ENCODE measurements at regions not wholly inside any gene's neighbourhood (a gene's known extent, or its start where the extent isn't known, plus 50 kb on each side); places are given as distances from the start of the nearest gene placed in this dataset.

GRCh38 chr5:104764197-104764596, 1201.6 kb upstream of the NUDT12 start:
- WGBS (ENCODE audit: low lambda C conversion rate), result 90% methylated on average over 2 of the region's 2 CpGs
- H3K4me1 ChIP-seq (ENCODE audit: control insufficient read depth in 1 of 2, insufficient read depth in 2 of 2, low read depth in 1 of 2, low read length in 1 of 2), result no peaks in the 10 kb centered on the region; a peak in 1 of 4 replicates
- CTCF ChIA-PET, result no interaction called here

GRCh38 chr5:104763216-104763615, 1200.6 kb upstream of the NUDT12 start:
- Histone ChIP-seq H3K9ac (no peak overlapping the region), H3K4me1 (ENCODE audit: control insufficient read depth in 1 of 2, insufficient read depth in 2 of 2, low read depth in 1 of 2, low read length in 1 of 2) (no peaks in the 10 kb centered on the region; a peak in 1 of 4 replicates), H3K36me3 (replicated peaks in 1 of 2; ENCODE audit: control insufficient read depth in 1 of 2, insufficient read depth in 2 of 2, low read length in 1 of 2) (no peaks in the 10 kb centered on the region), H3K9me2 (no peaks in the 10 kb centered on the region), H2AFZ (ENCODE audit: low read depth) (peak overlapping the region; percentile 33; the same call in 1 of the 2 replicates), H4K20me1 (ENCODE audit: insufficient read depth) (no peaks in the 10 kb centered on the region), H3K4me2 (no peak overlapping the region), H3F3A (replicated peaks; ENCODE audit: insufficient read depth) (no peaks in the 10 kb centered on the region), H3K9me3 (no peaks in the 10 kb centered on the region), H3K4me3 (ENCODE audit: low read depth in 2 of 2, low read length in 1 of 2) (no peak overlapping the region), H3K27ac (ENCODE audit: low read depth in 2 of 2, low read length in 1 of 2) (peak overlapping the region in 1 of 2 experiments; percentile 61; a peak in 1 of 4 replicates), H3K79me2 (ENCODE audit: insufficient read depth) (no peaks in the 10 kb centered on the region), H3K27me3 (ENCODE audit: insufficient read depth) (no peaks in the 10 kb centered on the region)
- ChIA-PET CTCF (no interaction called here), POLR2A (no interaction called here)
- 36% methylated on average over 1 of the region's 1 CpG for WGBS (ENCODE audit: low lambda C conversion rate)
- TF ChIP-seq SIN3A (IDR thresholded peaks at IDR 0.05; ENCODE audit: borderline replicate concordance, low read depth, low read length) (no peak), MXI1 (IDR thresholded peaks at IDR 0.05; ENCODE audit: low read depth, low read length) (no peak), RAD21 (IDR thresholded peaks at IDR 0.05; ENCODE audit: low read length) (no peak), USF2 (IDR thresholded peaks at IDR 0.05; ENCODE audit: borderline replicate concordance, low read depth, low read length) (no peak)
- DNase-seq, result no peak

More at GRCh38 chr5:104764197-104764596, 1201.6 kb upstream of the NUDT12 start:
- Histone ChIP-seq H4K20me1 (ENCODE audit: insufficient read depth) (no peaks in the 10 kb centered on the region), H3K4me2 (no peak overlapping the region), H3K79me2 (ENCODE audit: insufficient read depth) (no peaks in the 10 kb centered on the region), H3K36me3 (replicated peaks in 1 of 2; ENCODE audit: control insufficient read depth in 1 of 2, insufficient read depth in 2 of 2, low read length in 1 of 2) (no peaks in the 10 kb centered on the region), H3K9me2 (no peaks in the 10 kb centered on the region), H3K9me3 (no peaks in the 10 kb centered on the region), H3F3A (replicated peaks; ENCODE audit: insufficient read depth) (no peaks in the 10 kb centered on the region), H3K4me3 (ENCODE audit: low read depth in 2 of 2, low read length in 1 of 2) (no peak overlapping the region), H3K9ac (no peak overlapping the region), H2AFZ (ENCODE audit: low read depth) (no peak overlapping the region), H3K27me3 (ENCODE audit: insufficient read depth) (no peaks in the 10 kb centered on the region), H3K27ac (ENCODE audit: low read depth in 2 of 2, low read length in 1 of 2) (no peak overlapping the region)
- POLR2A ChIA-PET, result no interaction called here
- DNase-seq, result no peak
- TF ChIP-seq RAD21 (IDR thresholded peaks at IDR 0.05; ENCODE audit: low read length) (no peak), SIN3A (IDR thresholded peaks at IDR 0.05; ENCODE audit: borderline replicate concordance, low read depth, low read length) (no peak), GATA2 (CRISPR knock-in tag; IDR thresholded peaks at IDR 0.05) (no peak), EP300 (IDR thresholded peaks at IDR 0.05; ENCODE audit: borderline replicate concordance in 1 of 2, low read depth in 1 of 2, low read length in 1 of 2) (no peak), IRF3 (IDR thresholded peaks at IDR 0.05; ENCODE audit: low read depth, low read length) (no peak), FOSL2 (IDR thresholded peaks at IDR 0.05; ENCODE audit: borderline replicate concordance, low read depth) (no peak), FOXM1 (IDR thresholded peaks at IDR 0.05; ENCODE audit: low read depth) (no peak)

- CTCF ChIA-PET, result no interaction called here
- WGBS (ENCODE audit: low lambda C conversion rate), result 93% methylated on average over 1 of the region's 1 CpG
- TF ChIP-seq RCOR1 (IDR thresholded peaks at IDR 0.05; ENCODE audit: low read length) (no peak), ZBTB33 (IDR thresholded peaks at IDR 0.05; ENCODE audit: borderline replicate concordance, low read depth) (no peak), USF2 (IDR thresholded peaks at IDR 0.05; ENCODE audit: borderline replicate concordance, low read depth, low read length) (no peak), FOXJ3 (CRISPR knock-in tag; IDR thresholded peaks at IDR 0.05) (no peak), EZH2phosphoT487 (IDR thresholded peaks at IDR 0.05; ENCODE audit: borderline replicate concordance, low read depth) (no peak), RXRA (IDR thresholded peaks at IDR 0.05; ENCODE audit: borderline replicate concordance, low read depth) (no peak), NFIC (IDR thresholded peaks at IDR 0.05; ENCODE audit: borderline replicate concordance) (no peak), SIN3A (IDR thresholded peaks at IDR 0.05; ENCODE audit: borderline replicate concordance, low read depth, low read length) (no peak), NRF1 (IDR thresholded peaks at IDR 0.05; ENCODE audit: low read depth, low read length) (no peak), TCF12 (IDR thresholded peaks at IDR 0.05) (no peak), GATA2 (CRISPR knock-in tag; IDR thresholded peaks at IDR 0.05) (no peak)
These were observed 1195.3 kb upstream of the NUDT12 start for GRCh38 chr5:104757915-104758314.

More at GRCh38 chr5:104757915-104758314, 1195.3 kb upstream of the NUDT12 start:
- Histone ChIP-seq H3K4me1 (ENCODE audit: control insufficient read depth in 1 of 2, insufficient read depth in 2 of 2, low read depth in 1 of 2, low read length in 1 of 2) (no peaks in the 10 kb centered on the region; a peak in 1 of 4 replicates), H4K20me1 (ENCODE audit: insufficient read depth) (no peaks in the 10 kb centered on the region), H3K36me3 (replicated peaks in 1 of 2; ENCODE audit: control insufficient read depth in 1 of 2, insufficient read depth in 2 of 2, low read length in 1 of 2) (no peaks in the 10 kb centered on the region), H3K27ac (ENCODE audit: low read depth in 2 of 2, low read length in 1 of 2) (no peak overlapping the region), H3K9me3 (no peaks in the 10 kb centered on the region), H3K9me2 (no peaks in the 10 kb centered on the region), H3K4me2 (no peak overlapping the region), H3K9ac (no peak overlapping the region), H3K4me3 (ENCODE audit: low read depth in 2 of 2, low read length in 1 of 2) (no peak overlapping the region), H2AFZ (ENCODE audit: low read depth) (no peak overlapping the region), H3F3A (replicated peaks; ENCODE audit: insufficient read depth) (no peaks in the 10 kb centered on the region), H3K27me3 (ENCODE audit: insufficient read depth) (no peaks in the 10 kb centered on the region), H3K79me2 (ENCODE audit: insufficient read depth) (no peaks in the 10 kb centered on the region)
- POLR2A ChIA-PET, result no interaction called here
- DNase-seq, result no peak
